Dermis microvascular lymphatic vessel endothelial cell (primary cell): ENCODE measurements at regions not wholly inside any gene's neighbourhood (a gene's known extent, or its start where the extent isn't known, plus 50 kb on each side); places are given as distances from the start of the nearest gene placed in this dataset.

ENCODE experiments used
- DNase-seq, 2 donors: peaks; one replicate each; pipeline versions ENCODE4 v3.0.0 to v3.0.0-alpha.2; 2010; ENCODE audit warnings: low read depth in 2 of 2

- no peak for DNase-seq
These were observed 131.9 kb upstream of the XYLT1 start for GRCh38 chr16:17602678-17603077.

GRCh38 chr16:17598968-17599367 is 128.2 kb upstream of the XYLT1 start:
- DNase-seq = no peak

GRCh38 chr16:17591655-17592405 is 121.1 kb upstream of the XYLT1 start:
- no peak for DNase-seq

GRCh38 chr16:17590711-17591654 is 120.2 kb upstream of the XYLT1 start:
- DNase-seq = no peak

GRCh38 chr16:17589898-17590297 is 119.1 kb upstream of the XYLT1 start:
- DNase-seq = no peak

GRCh38 chr16:17585449-17586074 is 114.8 kb upstream of the XYLT1 start:
- DNase-seq = no peak

- peak; percentile 34 to 44 for DNase-seq
These were observed 108.5 kb upstream of the XYLT1 start for GRCh38 chr16:17578981-17579874.

GRCh38 chr16:17574256-17574655 is 103.5 kb upstream of the XYLT1 start:
- DNase-seq = no peak

GRCh38 chr16:17572145-17572544 is 101.4 kb upstream of the XYLT1 start:
- DNase-seq = no peak

GRCh38 chr16:17571499-17572093 is 100.8 kb upstream of the XYLT1 start:
- no peak for DNase-seq

- no peak for DNase-seq
These were observed 97.5 kb upstream of the XYLT1 start for GRCh38 chr16:17568239-17568638.

GRCh38 chr16:17567455-17567854 is 96.7 kb upstream of the XYLT1 start:
- DNase-seq = no peak

GRCh38 chr16:17566656-17567450 is 96.1 kb upstream of the XYLT1 start:
- DNase-seq = no peak

GRCh38 chr16:17566075-17566474 is 95.3 kb upstream of the XYLT1 start:
- DNase-seq = no peak

- DNase-seq = no peak
These were observed 94.8 kb upstream of the XYLT1 start for GRCh38 chr16:17565605-17566004.

GRCh38 chr16:17564856-17565255 is 94.1 kb upstream of the XYLT1 start:
- no peak for DNase-seq

GRCh38 chr16:17563323-17564091 is 92.7 kb upstream of the XYLT1 start:
- no peak for DNase-seq

GRCh38 chr16:17561056-17561455 is 90.3 kb upstream of the XYLT1 start:
- no peak for DNase-seq

GRCh38 chr16:17560548-17560947 is 89.8 kb upstream of the XYLT1 start:
- DNase-seq = no peak
